ENCODE measurements at regions not wholly inside any gene's neighbourhood (a gene's known extent, or its start where the extent isn't known, plus 50 kb on each side); places are given as distances from the start of the nearest gene placed in this dataset.

- TF ChIP-seq CBX8 (IDR thresholded peaks at IDR 0.05; ENCODE audit: borderline replicate concordance, low read depth, low read length): no peak
- TF ChIP-seq ASH2L (IDR thresholded peaks at IDR 0.05; ENCODE audit: low read length): no peak
- TF ChIP-seq HDAC6 (IDR thresholded peaks at IDR 0.05; ENCODE audit: low read depth, low read length): no peak
These were observed 2045.3 kb upstream of the PIK3C3 start (continued) for GRCh38 chr18:39909706-39910105.

All from H1 (cell line).